Gastroesophageal sphincter (tissue), 3 donors: ENCODE measurements at regions not wholly inside any gene's neighbourhood (a gene's known extent, or its start where the extent isn't known, plus 50 kb on each side); places are given as distances from the start of the nearest gene placed in this dataset.

Experiments used
- CTCF ChIP-seq, 4 experiments: fragments of 200-600 bp in 2 of 4; fragments of 450-650 bp in 2 of 4; sonication (generic) in 1 of 4; IDR thresholded peaks; one replicate each; pipeline ENCODE4 v1.5.1; 2017 to 2019; ENCODE audit warnings: antibody characterized with exemption in 4 of 4, mild to moderate bottlenecking in 2 of 4, moderate library complexity in 2 of 4
- POLR2A ChIP-seq, 2 donors: fragments of 450-650 bp; IDR thresholded peaks; one replicate each; pipeline ENCODE4 v1.6.1; 2017; ENCODE audit warnings: antibody characterized with exemption in 2 of 2, mild to moderate bottlenecking in 2 of 2, moderate library complexity in 1 of 2
- POLR2AphosphoS5 ChIP-seq: sonication (generic); formaldehyde crosslinking; IDR thresholded peaks from one replicate; pipeline ENCODE4 v1.6.1; 2017; ENCODE audit warnings: antibody characterized with exemption

- TF ChIP-seq POLR2AphosphoS5 (no peak), CTCF (IDR thresholded peaks at IDR 0.05) (no peak), POLR2A (IDR thresholded peaks at IDR 0.05) (no peak)
Measured at GRCh38 chr1:201769072-201769471, 59.9 kb upstream of the IPO9 start.
